ENCODE measurements at regions not wholly inside any gene's neighbourhood (a gene's known extent, or its start where the extent isn't known, plus 50 kb on each side); places are given as distances from the start of the nearest gene placed in this dataset.

DNA sequence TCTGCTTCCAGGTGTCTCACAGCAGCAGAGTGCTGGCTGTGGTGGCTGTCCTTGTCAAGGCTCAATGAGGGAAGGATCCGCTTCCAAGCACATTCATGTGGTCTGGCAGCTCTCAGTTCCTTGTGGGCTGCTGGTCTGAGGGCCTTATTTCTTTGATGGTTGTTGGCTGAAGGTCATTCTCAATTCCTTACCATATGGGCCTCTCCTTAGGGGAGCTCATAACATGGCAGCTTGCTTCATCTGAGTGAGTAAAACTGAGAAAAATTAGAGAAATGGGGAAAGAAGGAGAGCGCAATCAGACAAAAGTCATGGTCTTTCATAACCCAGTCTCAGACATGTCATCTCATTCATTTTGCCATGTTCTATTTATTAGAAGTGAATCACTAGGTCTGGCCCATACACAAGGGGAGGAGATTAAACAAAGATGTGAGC lies 81.7 kb upstream of the TSPAN2 start:
- H3K27me3 ChIP-seq (ENCODE audit: low read depth): no peaks in the 10 kb centered on the region
- intact Hi-C loops (cut with micrococcal nuclease): no loop called here
- no peak overlapping the region for H3K4me3 ChIP-seq
- no peaks in the 10 kb centered on the region for H3K36me3 ChIP-seq
- TF ChIP-seq, protein P1, sequence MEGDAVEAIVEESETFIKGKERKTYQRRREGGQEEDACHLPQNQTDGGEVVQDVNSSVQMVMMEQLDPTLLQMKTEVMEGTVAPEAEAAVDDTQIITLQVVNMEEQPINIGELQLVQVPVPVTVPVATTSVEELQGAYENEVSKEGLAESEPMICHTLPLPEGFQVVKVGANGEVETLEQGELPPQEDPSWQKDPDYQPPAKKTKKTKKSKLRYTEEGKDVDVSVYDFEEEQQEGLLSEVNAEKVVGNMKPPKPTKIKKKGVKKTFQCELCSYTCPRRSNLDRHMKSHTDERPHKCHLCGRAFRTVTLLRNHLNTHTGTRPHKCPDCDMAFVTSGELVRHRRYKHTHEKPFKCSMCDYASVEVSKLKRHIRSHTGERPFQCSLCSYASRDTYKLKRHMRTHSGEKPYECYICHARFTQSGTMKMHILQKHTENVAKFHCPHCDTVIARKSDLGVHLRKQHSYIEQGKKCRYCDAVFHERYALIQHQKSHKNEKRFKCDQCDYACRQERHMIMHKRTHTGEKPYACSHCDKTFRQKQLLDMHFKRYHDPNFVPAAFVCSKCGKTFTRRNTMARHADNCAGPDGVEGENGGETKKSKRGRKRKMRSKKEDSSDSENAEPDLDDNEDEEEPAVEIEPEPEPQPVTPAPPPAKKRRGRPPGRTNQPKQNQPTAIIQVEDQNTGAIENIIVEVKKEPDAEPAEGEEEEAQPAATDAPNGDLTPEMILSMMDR (IDR thresholded peaks at IDR 0.05; ENCODE audit: borderline replicate concordance): no peak
- DNase-seq: no peak
- H3K27ac ChIP-seq (replicated peaks): peak overlapping the region; percentile 27
- peaks cover 5% of the 10 kb centered on the region for H3K4me1 ChIP-seq
- no peaks in the 10 kb centered on the region for H3K9me3 ChIP-seq (replicated peaks)

DNA sequence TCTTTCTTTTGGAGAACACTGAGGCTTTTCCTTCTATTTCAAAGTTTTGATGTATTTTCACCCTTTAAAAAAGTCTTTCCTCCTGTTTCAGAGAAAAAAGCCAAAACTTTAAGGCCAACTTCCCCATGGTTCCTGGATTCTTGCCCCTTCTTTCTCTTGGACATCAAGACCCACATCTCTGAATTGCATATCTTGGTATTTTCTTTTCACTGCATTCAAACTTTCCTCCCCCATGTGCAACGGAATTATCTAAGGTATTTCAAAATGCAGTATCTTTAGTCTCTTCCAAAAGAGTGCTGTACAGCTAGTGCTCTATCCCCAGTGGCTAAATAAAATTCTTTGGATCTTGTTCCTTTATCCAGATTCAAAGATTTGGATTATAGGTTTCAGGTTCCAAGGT lies 81.1 kb upstream of the TSPAN2 start:
- Histone ChIP-seq H3K27ac (replicated peaks) (peak overlapping the region; percentile 62), H3K4me3 (no peak overlapping the region)

DNA sequence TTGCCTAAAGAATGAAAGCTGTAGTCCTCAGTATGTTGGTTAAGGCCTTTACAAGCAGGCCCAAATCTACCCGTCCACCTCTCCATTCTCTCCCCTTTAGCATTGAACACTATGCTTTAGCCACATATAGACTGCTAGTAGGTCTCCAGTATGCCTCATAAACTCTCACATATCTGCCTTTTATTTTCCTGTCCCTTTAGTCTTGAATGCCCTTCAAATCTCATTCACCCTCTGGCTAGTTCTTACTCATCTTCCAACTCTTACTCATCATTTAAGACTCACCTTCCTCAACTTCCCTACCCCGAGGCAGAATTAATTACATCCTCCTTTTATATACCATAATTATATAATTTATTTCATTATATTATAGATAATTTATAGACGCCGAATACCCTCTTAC lies 78.7 kb upstream of the TSPAN2 start:
- intact Hi-C loops (cut with micrococcal nuclease): no loop called here
- H3K36me3 ChIP-seq: no peaks in the 10 kb centered on the region
- no peak overlapping the region for H3K4me3 ChIP-seq
- no peaks in the 10 kb centered on the region for H3K27me3 ChIP-seq (ENCODE audit: low read depth)
- no peaks in the 10 kb centered on the region for H3K9me3 ChIP-seq (replicated peaks)
- TF ChIP-seq, protein P1 (IDR thresholded peaks at IDR 0.05; ENCODE audit: borderline replicate concordance): no peak
- no peaks in the 10 kb centered on the region for H3K4me1 ChIP-seq
- peak overlapping the region; percentile 62 for H3K27ac ChIP-seq (replicated peaks)
- no peak for DNase-seq

More for the DNA sequence above, 81.1 kb upstream of the TSPAN2 start:
- H3K27me3 ChIP-seq (ENCODE audit: low read depth): no peaks in the 10 kb centered on the region
- H3K4me1 ChIP-seq: no peaks in the 10 kb centered on the region
- H3K36me3 ChIP-seq: no peaks in the 10 kb centered on the region
- H3K9me3 ChIP-seq (replicated peaks): no peaks in the 10 kb centered on the region
- TF ChIP-seq, protein P1 (IDR thresholded peaks at IDR 0.05; ENCODE audit: borderline replicate concordance): no peak
- DNase-seq: no peak
- intact Hi-C loops (cut with micrococcal nuclease): no loop called here

DNA sequence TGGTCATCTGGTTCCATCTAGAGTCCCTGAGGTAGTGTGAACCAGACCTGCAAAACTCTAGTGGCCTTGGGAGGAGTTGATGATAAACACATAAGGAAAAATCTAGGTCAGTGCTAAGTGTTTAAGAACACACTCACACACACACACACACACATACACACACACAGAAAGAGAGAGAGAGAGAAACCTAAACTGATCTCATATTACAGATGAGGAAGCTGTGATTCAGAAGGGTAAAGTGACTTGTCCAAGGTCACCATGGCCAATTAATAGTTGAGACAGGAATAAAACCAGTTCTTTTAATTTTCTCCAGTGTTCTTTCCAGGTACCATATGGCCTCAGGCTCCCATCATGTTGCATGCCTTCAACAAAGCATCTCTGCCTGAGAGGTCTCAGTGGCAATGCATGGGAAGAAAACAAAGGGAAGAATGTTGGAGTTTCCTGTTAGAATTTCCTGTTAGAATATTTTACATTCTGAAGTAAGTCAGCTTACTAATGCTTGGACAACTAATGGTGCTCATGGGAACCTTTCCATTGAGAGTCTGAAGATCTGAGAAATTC lies 77.3 kb upstream of the TSPAN2 start:
- H3K27me3 ChIP-seq (ENCODE audit: low read depth): no peaks in the 10 kb centered on the region
- TF ChIP-seq, protein P1 (IDR thresholded peaks at IDR 0.05; ENCODE audit: borderline replicate concordance): no peak
- H3K36me3 ChIP-seq: no peaks in the 10 kb centered on the region
- H3K4me3 ChIP-seq: no peak overlapping the region
- no peaks in the 10 kb centered on the region for H3K9me3 ChIP-seq (replicated peaks)
- intact Hi-C loops (cut with micrococcal nuclease): no loop called here
- no peaks in the 10 kb centered on the region for H3K4me1 ChIP-seq
- DNase-seq: no peak
- H3K27ac ChIP-seq (replicated peaks): no peak overlapping the region

DNA sequence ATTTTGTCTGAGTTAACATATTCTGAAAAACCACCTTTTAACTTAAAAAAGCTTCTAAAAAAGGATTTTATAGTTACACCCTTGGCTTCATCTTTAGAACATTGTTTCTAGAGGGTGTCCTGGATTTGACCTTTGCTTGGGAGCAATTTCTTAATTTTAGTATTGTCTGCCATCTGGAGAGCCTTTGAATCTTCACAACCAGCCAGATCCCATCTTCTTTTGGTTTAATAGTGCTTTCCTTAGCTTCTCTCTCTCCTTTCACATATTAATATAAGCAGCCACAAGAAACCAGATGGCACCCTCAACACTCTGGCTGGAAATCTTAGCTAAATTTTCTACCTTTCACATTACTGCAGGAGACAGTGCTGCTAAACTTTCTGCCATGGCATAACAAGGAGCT lies 76.5 kb upstream of the TSPAN2 start:
- H3K9me3 ChIP-seq (replicated peaks): no peaks in the 10 kb centered on the region
- H3K27me3 ChIP-seq (ENCODE audit: low read depth): no peaks in the 10 kb centered on the region
- H3K36me3 ChIP-seq: no peaks in the 10 kb centered on the region
- no peaks in the 10 kb centered on the region for H3K4me1 ChIP-seq
- no peak overlapping the region for H3K4me3 ChIP-seq
- DNase-seq: no peak
- intact Hi-C loops (cut with micrococcal nuclease): no loop called here
- TF ChIP-seq, protein P1 (IDR thresholded peaks at IDR 0.05; ENCODE audit: borderline replicate concordance): no peak
- no peak overlapping the region for H3K27ac ChIP-seq (replicated peaks)

All from left ventricle myocardium inferior (tissue), 1 donor.